Endothelial cell (in vitro differentiated cells): ENCODE measurements at regions not wholly inside any gene's neighbourhood (a gene's known extent, or its start where the extent isn't known, plus 50 kb on each side); places are given as distances from the start of the nearest gene placed in this dataset.

Experiments used
- DNase-seq: peaks from one replicate; pipeline ENCODE4 v3.0.0; 2021; ENCODE audit warnings: low spot score
- H3K27ac Mint-ChIP-seq: one replicate; pipeline ENCODE4 v1.8.0; 2021; ENCODE audit warnings: mixed read lengths, inconsistent platforms; ENCODE audit not compliant: unreplicated experiment
- H3K27me3 Mint-ChIP-seq: one replicate; pipeline ENCODE4 v1.8.0; 2021; ENCODE audit warnings: mild to moderate bottlenecking, moderate library complexity, mixed read lengths, inconsistent platforms; ENCODE audit not compliant: unreplicated experiment
- H3K36me3 Mint-ChIP-seq: one replicate; pipeline ENCODE4 v1.8.0; 2021; ENCODE audit warnings: mild to moderate bottlenecking, low read depth, mixed read lengths, inconsistent platforms; ENCODE audit not compliant: unreplicated experiment
- H3K4me1 Mint-ChIP-seq: one replicate; pipeline ENCODE4 v1.8.0; 2021; ENCODE audit warnings: mild to moderate bottlenecking, mixed read lengths, inconsistent platforms; ENCODE audit not compliant: unreplicated experiment
- H3K4me3 Mint-ChIP-seq: one replicate; pipeline ENCODE4 v1.8.0; 2021; ENCODE audit warnings: mild to moderate bottlenecking, mixed read lengths, inconsistent platforms; ENCODE audit not compliant: unreplicated experiment
- H3K9me3 Mint-ChIP-seq: one replicate; pipeline ENCODE4 v1.8.0; 2021; ENCODE audit warnings: mixed read lengths, inconsistent platforms; ENCODE audit not compliant: unreplicated experiment
- CTCF ChIP-seq: fragments of 200-600 bp; sonication (generic); IDR thresholded peaks from one replicate; pipeline ENCODE4 v1.5.0; 2021; ENCODE audit warnings: antibody characterized with exemption; ENCODE audit not compliant: unreplicated experiment

- Mint-ChIP-seq H3K27ac (no peak overlapping the region), H3K36me3 (no peaks in the 10 kb centered on the region), H3K4me1 (peaks cover 21% of the 10 kb centered on the region), H3K4me3 (no peak overlapping the region), H3K27me3 (peaks cover 2% of the 10 kb centered on the region), H3K9me3 (no peaks in the 10 kb centered on the region)
- DNase-seq, result no peak
- no peak for TF ChIP-seq CTCF
Observed at GRCh38 chr1:84740050-84740714, 49.9 kb upstream of the SSX2IP start.
